Activated CD8-positive, alpha-beta memory T cell treated with anti-CD3 and anti-CD28 coated beads for 36 hours (primary cell): ENCODE measurements at regions not wholly inside any gene's neighbourhood (a gene's known extent, or its start where the extent isn't known, plus 50 kb on each side); places are given as distances from the start of the nearest gene placed in this dataset.

Experiments
- CTCF ChIA-PET: fragments of 350-600 bp; sonication (Branson Sonifier 250); formaldehyde crosslinking; loops from one replicate; lab custom pipeline; 2021; ENCODE audit warnings: antibody characterized with exemption; lab: Charles Lee
- POLR2A ChIA-PET: fragments of 350-600 bp; sonication (Branson Sonifier 250); formaldehyde crosslinking; loops from one replicate; lab custom pipeline; 2021; ENCODE audit warnings: antibody characterized with exemption; lab: Charles Lee

GRCh38 chr3:66665021-66665695 is 164.3 kb upstream of the LRIG1 start:
- ChIA-PET CTCF (no interaction called here), POLR2A (no interaction called here)

GRCh38 chr3:66666362-66666761 is 165.5 kb upstream of the LRIG1 start:
- CTCF ChIA-PET, result no interaction called here

GRCh38 chr3:66667263-66667662 is 166.4 kb upstream of the LRIG1 start:
- ChIA-PET CTCF (no interaction called here), POLR2A (no interaction called here)

More at GRCh38 chr3:66666362-66666761, 165.5 kb upstream of the LRIG1 start:
- POLR2A ChIA-PET, result no interaction called here

GRCh38 chr3:66671291-66671690 is 170.5 kb upstream of the LRIG1 start:
- ChIA-PET CTCF (no interaction called here), POLR2A (no interaction called here)

- ChIA-PET POLR2A (no interaction called here), CTCF (no interaction called here)
Observed at GRCh38 chr3:66672830-66673229, 172.0 kb upstream of the LRIG1 start.

DNA sequence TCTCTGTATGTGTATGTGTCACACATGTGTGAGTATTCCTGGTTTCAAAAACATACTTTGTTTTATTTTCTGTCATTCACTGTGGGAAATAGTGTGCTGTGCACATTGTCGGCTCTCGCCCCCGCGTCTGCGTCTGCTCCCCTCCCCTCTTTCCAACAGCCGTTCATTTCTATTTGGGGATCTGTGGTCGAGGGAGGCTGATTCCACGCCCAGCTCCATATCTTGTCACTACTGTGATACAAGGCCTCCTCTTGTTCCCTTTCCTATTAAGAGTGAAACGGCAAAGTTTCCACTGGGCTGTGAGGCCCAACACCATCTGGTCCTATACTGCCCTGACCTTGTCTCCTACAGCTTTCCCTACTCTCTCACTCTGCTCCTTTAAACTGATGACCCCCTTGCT is 172.5 kb upstream of the LRIG1 start:
- POLR2A ChIA-PET, result no interaction called here
- CTCF ChIA-PET, result no interaction called here

DNA sequence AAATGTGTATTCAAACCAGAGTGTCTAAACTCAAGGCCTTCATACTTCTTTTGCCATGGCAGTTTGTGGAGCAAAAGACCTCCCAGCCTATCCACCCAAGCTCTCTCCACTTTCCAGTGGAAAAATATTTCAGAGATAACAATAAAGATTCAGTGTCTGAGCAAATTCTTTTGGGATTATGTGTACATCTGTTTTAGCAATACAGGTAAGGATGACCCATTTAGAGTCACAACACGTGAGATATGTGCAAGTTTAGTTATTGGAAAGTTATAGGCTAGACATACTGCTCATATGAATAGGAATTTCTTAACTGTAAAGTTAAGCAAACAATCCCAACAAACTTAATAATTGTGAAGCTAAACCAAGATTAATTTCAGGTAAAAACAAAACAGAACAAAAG is 174.5 kb upstream of the LRIG1 start:
- CTCF ChIA-PET, result interaction anchor here (0.6 kb wide), 1 partner anchor 51 kb away, joined by 3 read pairs; no protein-coding TSS in a partner anchor

DNA sequence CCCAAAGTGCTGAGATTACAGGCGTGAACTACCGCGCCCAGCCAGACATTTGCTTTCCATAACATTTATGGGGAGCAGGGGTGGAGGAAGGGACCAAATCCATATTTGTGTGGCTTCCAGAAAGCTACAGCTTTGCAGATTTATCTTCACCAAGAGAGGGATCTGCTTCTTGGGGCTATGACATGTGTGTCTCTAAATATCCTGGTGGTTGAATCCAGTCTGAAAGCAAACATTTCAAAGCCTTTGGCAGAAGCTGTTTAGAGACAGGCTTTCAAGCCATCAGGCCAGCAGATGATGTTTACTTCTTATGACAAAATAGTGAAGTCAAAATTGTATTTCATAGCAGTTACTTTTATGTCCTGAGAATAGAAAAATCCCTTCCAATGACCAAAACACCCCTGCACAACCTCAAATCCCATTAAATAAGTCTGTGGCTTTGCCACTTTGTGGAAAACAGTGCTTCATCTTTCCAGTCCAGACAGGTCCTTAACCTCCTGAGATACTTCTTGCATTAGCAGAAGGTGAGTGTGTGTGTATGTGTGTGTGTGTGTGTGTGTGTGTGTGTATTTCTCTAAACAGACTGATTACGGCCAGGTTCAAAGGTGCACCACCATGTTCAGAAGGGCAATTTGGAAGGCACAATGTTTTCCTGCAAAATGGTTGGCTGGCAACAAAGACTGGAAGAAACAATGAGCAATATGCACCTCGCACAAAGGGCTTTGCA is 191.4 kb upstream of the LRIG1 start:
- POLR2A ChIA-PET, result no interaction called here
- CTCF ChIA-PET, result no interaction called here

More for the DNA sequence above, 174.5 kb upstream of the LRIG1 start:
- POLR2A ChIA-PET, result no interaction called here

DNA sequence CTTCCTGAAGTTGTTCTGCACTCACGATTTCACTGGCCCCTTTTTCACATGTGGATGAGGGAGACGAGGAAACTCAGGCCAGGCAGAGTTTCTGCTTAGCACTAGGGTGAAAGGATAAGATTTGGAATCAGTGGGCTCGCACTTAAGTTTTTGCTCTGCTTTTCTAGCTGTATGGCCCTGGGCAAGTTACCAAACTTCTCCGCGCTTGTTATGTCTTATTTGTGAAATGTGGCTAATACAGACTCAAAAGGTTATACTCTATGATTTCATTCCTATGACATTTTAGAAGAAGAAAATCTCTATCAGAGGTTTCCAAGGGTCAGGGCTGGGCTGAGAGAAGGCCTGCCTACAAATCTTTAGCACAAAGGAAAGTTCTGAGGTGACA is 191.9 kb upstream of the LRIG1 start:
- ChIA-PET CTCF (no interaction called here), POLR2A (no interaction called here)

GRCh38 chr3:66693461-66694031 is 192.7 kb upstream of the LRIG1 start:
- POLR2A ChIA-PET, result no interaction called here

DNA sequence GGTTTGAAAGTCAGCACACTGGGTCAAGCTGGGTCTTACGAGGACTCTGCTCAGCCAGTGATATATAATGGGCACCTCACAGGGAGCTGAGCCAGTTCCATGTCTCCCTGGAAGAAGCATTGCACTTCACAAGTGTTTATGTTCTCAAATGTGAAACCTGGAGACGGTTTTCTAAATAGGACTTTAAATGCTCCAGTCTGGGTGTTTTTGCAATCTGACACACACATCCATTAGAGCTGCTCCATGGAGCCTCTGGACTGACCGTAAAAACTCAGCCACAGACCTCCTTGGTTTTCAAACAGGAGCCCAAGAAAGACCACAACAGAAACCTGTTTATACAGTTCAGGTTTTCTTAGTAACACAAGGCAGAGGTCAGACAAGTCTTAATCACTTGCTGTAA is 201.3 kb upstream of the LRIG1 start:
- POLR2A ChIA-PET, result no interaction called here
- CTCF ChIA-PET, result no interaction called here

More at GRCh38 chr3:66693461-66694031, 192.7 kb upstream of the LRIG1 start:
- CTCF ChIA-PET, result no interaction called here

GRCh38 chr3:66703501-66703900 is 202.7 kb upstream of the LRIG1 start:
- CTCF ChIA-PET, result no interaction called here
- POLR2A ChIA-PET, result no interaction called here

DNA sequence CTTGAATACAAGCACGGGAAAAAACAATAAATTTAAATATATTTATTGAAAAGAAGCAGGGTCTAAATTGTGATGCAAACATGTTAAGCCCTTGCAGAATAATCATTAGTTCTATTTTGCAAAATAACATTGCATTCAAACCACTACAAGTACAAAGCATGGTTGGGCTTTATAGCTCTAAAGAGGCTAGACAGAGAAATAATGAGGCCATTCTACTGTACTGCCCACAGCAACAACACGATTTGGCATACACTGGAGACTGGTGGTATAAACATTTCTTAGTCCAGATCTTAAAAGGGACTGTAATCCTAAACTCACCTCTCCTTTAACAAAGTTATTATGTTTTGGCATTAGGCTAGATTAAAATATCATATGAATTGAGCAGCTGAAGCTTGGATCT is 204.3 kb upstream of the LRIG1 start:
- ChIA-PET POLR2A (no interaction called here), CTCF (no interaction called here)

DNA sequence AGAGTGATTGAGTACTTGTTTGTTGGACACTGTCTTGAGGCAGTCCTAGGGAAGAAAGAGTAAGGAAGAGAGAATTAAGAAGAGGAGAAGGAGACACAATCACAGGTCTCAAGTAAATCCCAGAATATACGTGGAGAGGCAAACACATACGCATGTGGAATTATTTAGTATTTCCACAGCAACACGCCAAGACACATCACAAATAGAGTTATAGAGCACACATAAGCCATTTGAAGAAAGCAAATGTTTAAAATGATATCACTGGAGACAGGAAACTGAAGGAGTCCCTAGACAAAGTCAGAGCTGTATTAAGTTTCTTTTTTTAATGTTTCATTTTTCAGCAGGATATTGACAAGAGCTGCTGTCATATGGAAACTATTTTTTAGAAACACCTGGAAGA is 206.1 kb upstream of the LRIG1 start:
- CTCF ChIA-PET, result no interaction called here
- POLR2A ChIA-PET, result no interaction called here

DNA sequence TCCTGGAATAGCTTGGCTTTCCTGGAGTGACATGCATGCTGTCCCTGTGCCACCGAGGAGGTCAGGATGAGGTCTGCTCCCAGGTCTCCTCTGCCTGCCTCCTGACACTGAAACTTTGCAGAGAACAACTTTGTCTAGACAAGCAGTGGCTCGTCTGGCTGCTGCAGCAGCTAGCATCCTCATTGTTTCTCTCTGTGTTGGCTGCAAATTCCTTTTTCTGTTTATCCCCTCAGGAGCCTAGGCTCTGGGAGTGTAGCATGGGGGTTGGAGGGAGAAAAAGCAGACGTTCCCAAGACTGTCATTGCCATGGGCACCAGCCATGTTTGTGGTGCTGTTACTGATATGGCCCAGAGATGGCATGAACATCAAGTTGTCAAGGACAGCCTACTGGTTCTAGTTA is 208.7 kb upstream of the LRIG1 start:
- POLR2A ChIA-PET, result no interaction called here
- CTCF ChIA-PET, result no interaction called here

DNA sequence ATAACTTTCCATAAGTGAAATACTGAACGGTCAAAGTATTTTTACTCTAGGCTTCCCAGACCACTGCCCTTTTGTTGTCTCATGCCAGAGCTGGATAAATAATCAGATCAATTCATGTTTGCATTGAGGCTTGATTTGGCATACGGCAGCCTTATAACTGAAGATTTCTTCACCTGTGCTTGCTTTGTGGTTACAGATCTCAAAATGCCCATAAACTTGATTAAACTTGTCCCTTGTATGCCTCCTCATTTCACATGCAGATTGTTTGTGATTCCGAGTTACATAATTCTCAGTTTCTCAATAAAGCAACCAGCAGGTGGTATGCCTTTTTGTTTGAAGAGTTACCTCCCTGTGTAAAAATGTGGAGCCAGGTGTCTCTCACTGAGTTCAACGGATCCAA is 211.4 kb upstream of the LRIG1 start:
- POLR2A ChIA-PET, result no interaction called here
- CTCF ChIA-PET, result no interaction called here

GRCh38 chr3:66713921-66714320 is 213.1 kb upstream of the LRIG1 start:
- ChIA-PET CTCF (no interaction called here), POLR2A (no interaction called here)

DNA sequence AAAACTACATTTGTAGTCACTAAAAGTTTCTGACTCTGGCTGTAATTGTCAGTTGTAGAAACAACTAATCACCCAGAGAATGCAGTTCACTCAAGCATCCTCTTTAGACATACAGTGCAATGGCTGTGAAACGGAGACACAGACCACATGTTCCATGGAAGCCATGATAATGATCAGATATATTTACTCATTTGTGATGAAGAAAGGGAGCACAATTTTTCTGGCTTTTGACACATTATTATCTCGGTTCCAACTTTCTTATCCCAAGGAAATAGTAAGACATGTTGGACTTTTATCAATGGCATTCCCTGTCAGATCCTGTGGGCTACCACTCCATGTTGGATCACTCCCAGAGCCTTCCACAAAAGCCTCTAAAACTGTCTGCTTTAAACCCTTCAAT is 215.0 kb upstream of the LRIG1 start:
- ChIA-PET POLR2A (no interaction called here), CTCF (no interaction called here)

- POLR2A ChIA-PET, result no interaction called here
- CTCF ChIA-PET, result no interaction called here
Observed at GRCh38 chr3:66717806-66718205, 217.0 kb upstream of the LRIG1 start.

GRCh38 chr3:66719796-66720356 is 219.1 kb upstream of the LRIG1 start:
- ChIA-PET POLR2A (no interaction called here), CTCF (no interaction called here)

- ChIA-PET CTCF (no interaction called here), POLR2A (no interaction called here)
Observed at GRCh38 chr3:66720508-66720907, 219.7 kb upstream of the LRIG1 start.
